ENCODE measurements at regions not wholly inside any gene's neighbourhood (a gene's known extent, or its start where the extent isn't known, plus 50 kb on each side); places are given as distances from the start of the nearest gene placed in this dataset.

- TF ChIP-seq EGR1 (IDR thresholded peaks at IDR 0.05; ENCODE audit: borderline replicate concordance, low read depth, low read length) (no peak), RNF2 (IDR thresholded peaks at IDR 0.05; ENCODE audit: borderline replicate concordance, low read depth, low read length, missing control alignments, poor library complexity, severe bottlenecking) (no peak), KDM5A (IDR thresholded peaks at IDR 0.05; ENCODE audit: low read length) (no peak), CHD1 (IDR thresholded peaks at IDR 0.05; ENCODE audit: low read depth, low read length) (no peak), FOSL1 (IDR thresholded peaks at IDR 0.05; ENCODE audit: insufficient read depth, low read depth, low read length) (no peak), SUZ12 (IDR thresholded peaks at IDR 0.05; ENCODE audit: low read length) (no peak), BRCA1 (IDR thresholded peaks at IDR 0.05; ENCODE audit: low read depth, low read length) (no peak), CBX5 (IDR thresholded peaks at IDR 0.05; ENCODE audit: low read depth, low read length) (no peak), ATF3 (IDR thresholded peaks at IDR 0.05; ENCODE audit: insufficient read depth, low read depth, low read length) (no peak)
Observed at GRCh38 chr18:61047794-61048193, 285.4 kb upstream of the CDH20 start (continued).

Measured in H1 (cell line).